Upper lobe of left lung (tissue), 4 donors: ENCODE measurements at regions not wholly inside any gene's neighbourhood (a gene's known extent, or its start where the extent isn't known, plus 50 kb on each side); places are given as distances from the start of the nearest gene placed in this dataset.

Experiments
- EP300 ChIP-seq, 4 donors: sonication (generic); formaldehyde crosslinking; IDR thresholded peaks; one replicate each; pipeline ENCODE4 v1.5.1; 2017; ENCODE audit warnings: antibody characterized with exemption in 4 of 4, control low read depth in 2 of 4
- POLR2A ChIP-seq, 4 donors: fragments of 450-650 bp; IDR thresholded peaks; one replicate each; pipeline ENCODE4 v1.5.1; 2016 to 2017; ENCODE audit warnings: antibody characterized with exemption in 4 of 4, mild to moderate bottlenecking in 2 of 4
- POLR2AphosphoS5 ChIP-seq, 2 donors: sonication (generic); formaldehyde crosslinking; IDR thresholded peaks; one replicate each; pipeline ENCODE4 v1.5.1; 2017; ENCODE audit warnings: antibody characterized with exemption in 2 of 2
- TF ChIP-seq, protein P1 (sequence below), 6 experiments: fragments of 450-650 bp in 4 of 6; fragments of 200-600 bp in 2 of 6; sonication (generic) in 2 of 6; IDR thresholded peaks; one replicate each; pipeline ENCODE4 v1.5.1; 2016 to 2019; ENCODE audit warnings: antibody characterized with exemption in 6 of 6

DNA sequence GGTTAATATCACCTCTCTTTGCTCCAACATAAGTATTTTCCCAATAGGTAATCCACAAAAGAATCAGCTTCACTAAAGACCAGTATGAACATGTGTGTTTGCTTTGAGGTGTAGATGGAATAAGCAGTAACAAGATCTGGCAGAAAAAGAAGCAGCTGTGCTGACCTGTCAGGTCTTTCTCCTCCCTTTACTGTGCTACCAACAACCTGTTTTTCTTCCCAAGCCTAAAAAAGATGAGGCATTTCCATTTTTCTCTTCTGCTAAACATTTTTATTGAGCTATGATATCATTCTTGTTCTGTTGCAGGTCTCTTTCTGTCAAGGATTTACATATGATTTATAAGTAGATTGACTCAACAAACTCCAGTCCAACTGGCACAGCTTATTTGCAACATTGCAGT, 315.2 kb upstream of the GLI3 start:
- TF ChIP-seq, protein P1, sequence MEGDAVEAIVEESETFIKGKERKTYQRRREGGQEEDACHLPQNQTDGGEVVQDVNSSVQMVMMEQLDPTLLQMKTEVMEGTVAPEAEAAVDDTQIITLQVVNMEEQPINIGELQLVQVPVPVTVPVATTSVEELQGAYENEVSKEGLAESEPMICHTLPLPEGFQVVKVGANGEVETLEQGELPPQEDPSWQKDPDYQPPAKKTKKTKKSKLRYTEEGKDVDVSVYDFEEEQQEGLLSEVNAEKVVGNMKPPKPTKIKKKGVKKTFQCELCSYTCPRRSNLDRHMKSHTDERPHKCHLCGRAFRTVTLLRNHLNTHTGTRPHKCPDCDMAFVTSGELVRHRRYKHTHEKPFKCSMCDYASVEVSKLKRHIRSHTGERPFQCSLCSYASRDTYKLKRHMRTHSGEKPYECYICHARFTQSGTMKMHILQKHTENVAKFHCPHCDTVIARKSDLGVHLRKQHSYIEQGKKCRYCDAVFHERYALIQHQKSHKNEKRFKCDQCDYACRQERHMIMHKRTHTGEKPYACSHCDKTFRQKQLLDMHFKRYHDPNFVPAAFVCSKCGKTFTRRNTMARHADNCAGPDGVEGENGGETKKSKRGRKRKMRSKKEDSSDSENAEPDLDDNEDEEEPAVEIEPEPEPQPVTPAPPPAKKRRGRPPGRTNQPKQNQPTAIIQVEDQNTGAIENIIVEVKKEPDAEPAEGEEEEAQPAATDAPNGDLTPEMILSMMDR (IDR thresholded peaks at IDR 0.05) = no peak
- TF ChIP-seq POLR2A (IDR thresholded peaks at IDR 0.05) (no peak), POLR2AphosphoS5 (IDR thresholded peaks at IDR 0.05) (no peak), EP300 (IDR thresholded peaks at IDR 0.05) (no peak)
